Esophagus muscularis mucosa (tissue), 4 donors: ENCODE measurements at regions not wholly inside any gene's neighbourhood (a gene's known extent, or its start where the extent isn't known, plus 50 kb on each side); places are given as distances from the start of the nearest gene placed in this dataset.

ENCODE experiments used
- DNase-seq: peaks from one replicate; pipeline ENCODE4 v3.0.0-alpha.2; 2017; ENCODE audit errors: extremely low spot score
- H3K27ac ChIP-seq, 4 donors: fragments of 200-600 bp; sonication (generic); replicated peaks in 1 of 4; 1 replicate in 3 of 4; 2 replicates in 1 of 4; pipeline ENCODE4 v1.5.1; 2016 to 2019; ENCODE audit warnings: mild to moderate bottlenecking in 1 of 4
- H3K27me3 ChIP-seq, 4 donors: fragments of 200-600 bp; sonication (generic); one replicate each; pipeline versions ENCODE4 v1.5.1 to v1.6.0; 2016 to 2019
- H3K36me3 ChIP-seq, 4 donors: fragments of 200-600 bp; sonication (generic); one replicate each; pipeline ENCODE4 v1.5.1; 2016 to 2019
- H3K4me1 ChIP-seq, 4 donors: fragments of 200-600 bp; sonication (generic); one replicate each; pipeline ENCODE4 v1.5.1; 2016 to 2019
- H3K4me3 ChIP-seq, 4 donors: fragments of 200-600 bp; sonication (generic); 1 replicate in 2 of 4; 2 replicates in 2 of 4; pipeline ENCODE4 v1.5.1; 2016 to 2019; ENCODE audit warnings: mild to moderate bottlenecking in 4 of 4, moderate library complexity in 1 of 4
- H3K9me3 ChIP-seq, 4 donors: fragments of 200-600 bp; sonication (generic); 1 replicate in 3 of 4; 2 replicates in 1 of 4; pipeline ENCODE4 v1.5.1; 2016 to 2019
- CTCF ChIP-seq, 3 experiments: fragments of 200-600 bp in 2 of 3; fragments of 450-650 bp in 1 of 3; sonication (generic) in 2 of 3; IDR thresholded peaks; one replicate each; pipeline ENCODE4 v1.5.1; 2017 to 2019; ENCODE audit warnings: antibody characterized with exemption in 3 of 3, mild to moderate bottlenecking in 2 of 3, moderate library complexity in 1 of 3
- EP300 ChIP-seq: sonication (generic); formaldehyde crosslinking; IDR thresholded peaks from one replicate; pipeline ENCODE4 v1.6.1; 2017; ENCODE audit warnings: antibody characterized with exemption
- POLR2A ChIP-seq: fragments of 450-650 bp; IDR thresholded peaks from one replicate; pipeline ENCODE4 v1.6.1; 2017; ENCODE audit warnings: antibody characterized with exemption, moderate library complexity, mild to moderate bottlenecking, low read depth
- POLR2AphosphoS5 ChIP-seq, 2 donors: sonication (generic); formaldehyde crosslinking; IDR thresholded peaks; one replicate each; pipeline ENCODE4 v1.6.1; 2017; ENCODE audit warnings: antibody characterized with exemption in 2 of 2
- WGBS: methylation state at CpG from one replicate; pipeline ENCODE4 v1.1.5; 2018; 5-methylcytosine and 5-hydroxymethylcytosine counted together
- intact Hi-C: fragments of 100-400 bp; cut with DNase I; formaldehyde crosslinking; loops from one replicate; pipeline ENCODE4 v1.15.1; 2023

- 29% methylated on average over 1 of the region's 1 CpG for WGBS
- TF ChIP-seq POLR2AphosphoS5 (IDR thresholded peaks at IDR 0.05): no peak
- TF ChIP-seq POLR2A: no peak
- TF ChIP-seq EP300: no peak
- TF ChIP-seq CTCF (IDR thresholded peaks at IDR 0.05): no peak
Measured at GRCh38 chr11:34756591-34756990, 135.7 kb downstream of the EHF start.

GRCh38 chr11:34755671-34756070 lies 134.8 kb downstream of the EHF start:
- intact Hi-C loops: no loop called here
- Histone ChIP-seq H3K4me1 (no peaks in the 10 kb centered on the region), H3K4me3 (no peak overlapping the region), H3K36me3 (no peaks in the 10 kb centered on the region), H3K9me3 (peaks cover 0 to 3% (median 0%) of the 10 kb centered on the region in 4 donors), H3K27me3 (no peaks in the 10 kb centered on the region), H3K27ac (no peak overlapping the region)
- 80% methylated on average over 7 of the region's 7 CpGs for WGBS
- peak; percentile 60 for DNase-seq
- TF ChIP-seq CTCF (IDR thresholded peaks at IDR 0.05): no peak
- TF ChIP-seq POLR2A: no peak
- TF ChIP-seq EP300: no peak
- no peak for TF ChIP-seq POLR2AphosphoS5 (IDR thresholded peaks at IDR 0.05)

More at GRCh38 chr11:34756591-34756990, 135.7 kb downstream of the EHF start:
- Histone ChIP-seq H3K36me3 (no peaks in the 10 kb centered on the region), H3K4me1 (no peaks in the 10 kb centered on the region), H3K27me3 (no peaks in the 10 kb centered on the region), H3K9me3 (peaks cover 0 to 3% (median 0%) of the 10 kb centered on the region in 4 donors), H3K27ac (no peak overlapping the region), H3K4me3 (no peak overlapping the region)
- DNase-seq: peak; percentile 39
- intact Hi-C loops: no loop called here

GRCh38 chr11:34754171-34754823 lies 133.4 kb downstream of the EHF start:
- DNase-seq: peak; percentile 29
- 77% methylated on average over 8 of the region's 8 CpGs for WGBS
- no peak overlapping the region for H3K27ac ChIP-seq
- no peak for TF ChIP-seq EP300
- TF ChIP-seq CTCF (IDR thresholded peaks at IDR 0.05): no peak
- TF ChIP-seq POLR2A: no peak
- no peak for TF ChIP-seq POLR2AphosphoS5 (IDR thresholded peaks at IDR 0.05)
- no peak overlapping the region for H3K4me3 ChIP-seq
- H3K27me3 ChIP-seq: no peaks in the 10 kb centered on the region
- no peaks in the 10 kb centered on the region for H3K36me3 ChIP-seq
- no peaks in the 10 kb centered on the region for H3K9me3 ChIP-seq
- intact Hi-C loops: no loop called here
- no peaks in the 10 kb centered on the region for H3K4me1 ChIP-seq

- no peaks in the 10 kb centered on the region for H3K4me1 ChIP-seq
- intact Hi-C loops: no loop called here
- H3K27me3 ChIP-seq: no peaks in the 10 kb centered on the region
- no peak overlapping the region for H3K27ac ChIP-seq
- 66% methylated on average over 1 of the region's 1 CpG for WGBS
- H3K36me3 ChIP-seq: no peaks in the 10 kb centered on the region
- DNase-seq: no peak
- H3K9me3 ChIP-seq: no peaks in the 10 kb centered on the region
- TF ChIP-seq EP300: no peak
- no peak for TF ChIP-seq POLR2A
- no peak for TF ChIP-seq POLR2AphosphoS5 (IDR thresholded peaks at IDR 0.05)
- no peak for TF ChIP-seq CTCF (IDR thresholded peaks at IDR 0.05)
- no peak overlapping the region for H3K4me3 ChIP-seq
Measured at GRCh38 chr11:34750692-34751405, 130.0 kb downstream of the EHF start.
